Ovary (tissue), 7 donors: ENCODE measurements at regions not wholly inside any gene's neighbourhood (a gene's known extent, or its start where the extent isn't known, plus 50 kb on each side); places are given as distances from the start of the nearest gene placed in this dataset.

Experiments used
- DNase-seq, 5 donors: peaks; one replicate each; pipeline ENCODE4 v3.0.0-alpha.2; 2019 to 2020
- H3K27ac ChIP-seq, 2 donors: fragments of 200-600 bp; one replicate each; pipeline versions ENCODE4 v1.5.1 to v1.8.0; 2019 to 2022
- H3K27me3 ChIP-seq: fragments of 200-600 bp; one replicate; pipeline ENCODE4 v1.8.0; 2022
- H3K36me3 ChIP-seq: fragments of 200-600 bp; sonication (generic); one replicate; pipeline ENCODE4 v1.5.1; 2019
- H3K4me1 ChIP-seq: one replicate; pipeline ENCODE4 v1.8.1; 2013; ENCODE audit warnings: mild to moderate bottlenecking, moderate library complexity; ENCODE audit not compliant: insufficient read depth
- H3K4me3 ChIP-seq: fragments of 200-600 bp; sonication (generic); one replicate; pipeline ENCODE4 v1.5.1; 2017
- H3K9me3 ChIP-seq, 2 donors: fragments of 200-600 bp in 1 of 2; sonication (generic) in 1 of 2; one replicate each; pipeline versions ENCODE4 v1.5.1 to v1.8.1; 2013 to 2019; ENCODE audit warnings: mild to moderate bottlenecking in 1 of 2, moderate library complexity in 1 of 2
- CTCF ChIP-seq, 3 donors: fragments of 450-650 bp in 2 of 3; fragments of 200-600 bp in 1 of 3; IDR thresholded peaks; one replicate each; pipeline versions ENCODE4 v1.5.1 to v1.8.0; 2016 to 2022; ENCODE audit warnings: antibody characterized with exemption in 3 of 3, mild to moderate bottlenecking in 1 of 3
- EP300 ChIP-seq: sonication (generic); formaldehyde crosslinking; IDR thresholded peaks from one replicate; pipeline ENCODE4 v1.6.1; 2017; ENCODE audit warnings: antibody characterized with exemption
- POLR2A ChIP-seq: fragments of 450-650 bp; IDR thresholded peaks from one replicate; pipeline ENCODE4 v1.6.1; 2017; ENCODE audit warnings: antibody characterized with exemption, mild to moderate bottlenecking, moderate library complexity
- WGBS, 3 donors: extraction: QIAGEN DNeasy Blood & Tissue Kit in 1 of 3; methylation state at CpG; one replicate each; pipeline versions ENCODE4 v1.1.5 to v1.1.7; 2013 to 2017; 5-methylcytosine and 5-hydroxymethylcytosine counted together
- intact Hi-C, 4 donors: fragments of 100-400 bp; cut with DNase I; formaldehyde crosslinking; loops; one replicate each; pipeline versions ENCODE4 v1.11.0 to v1.15.1; 2022 to 2023
- donor health status: DM: no; HTN: no; CAD: no; lungs with moderate emphysema.
- donor health status: DM: no; HTN: no; CAD: no.
- donor health status: Bipolar disorder and iron deficiency.
- donor health status: DM: no; HTN: no; CAD: no.
- donor health status: DM: yes; HTN: yes; CAD: no.

- H3K27ac ChIP-seq, result no peak overlapping the region
- intact Hi-C loops, result no loop called here
- TF ChIP-seq CTCF (IDR thresholded peaks at IDR 0.05), result no peak
- TF ChIP-seq EP300, result no peak
- no peak for TF ChIP-seq POLR2A
- no peaks in the 10 kb centered on the region for H3K36me3 ChIP-seq
- no peaks in the 10 kb centered on the region for H3K9me3 ChIP-seq
- no peak for DNase-seq
- no peaks in the 10 kb centered on the region for H3K27me3 ChIP-seq
- no peak overlapping the region for H3K4me3 ChIP-seq
- no peaks in the 10 kb centered on the region for H3K4me1 ChIP-seq
- WGBS, 3 donors, result 83% methylated on average over 9 of the region's 9 CpGs
These were observed 453.8 kb downstream of the TAF11L14 start for GRCh38 chr5:18088020-18088579.

- intact Hi-C loops, result no loop called here
- Histone ChIP-seq H3K4me3 (no peak overlapping the region), H3K27ac (no peak overlapping the region), H3K9me3 (no peaks in the 10 kb centered on the region), H3K27me3 (no peaks in the 10 kb centered on the region), H3K4me1 (no peaks in the 10 kb centered on the region), H3K36me3 (no peaks in the 10 kb centered on the region)
- no peak for TF ChIP-seq POLR2A
- no peak for TF ChIP-seq EP300
- TF ChIP-seq CTCF (IDR thresholded peaks at IDR 0.05), result no peak
- 72 to 86% (median 82%) methylated on average over 2 of the region's 2 CpGs for WGBS, 3 donors
- DNase-seq, result no peak
These were observed 455.9 kb downstream of the TAF11L14 start for GRCh38 chr5:18090177-18090576.

GRCh38 chr5:18091142-18091541 lies 456.9 kb downstream of the TAF11L14 start:
- no peaks in the 10 kb centered on the region for H3K27me3 ChIP-seq
- intact Hi-C loops, result no loop called here
- no peaks in the 10 kb centered on the region for H3K9me3 ChIP-seq
- H3K4me3 ChIP-seq, result no peak overlapping the region
- no peaks in the 10 kb centered on the region for H3K36me3 ChIP-seq
- 5 to 12% (median 8%) methylated on average over 2 of the region's 2 CpGs for WGBS, 3 donors
- no peak overlapping the region for H3K27ac ChIP-seq
- DNase-seq, result no peak
- TF ChIP-seq CTCF (IDR thresholded peaks at IDR 0.05) (no peak), POLR2A (no peak), EP300 (no peak)
- H3K4me1 ChIP-seq, result no peaks in the 10 kb centered on the region

GRCh38 chr5:18091758-18092157 lies 457.5 kb downstream of the TAF11L14 start:
- TF ChIP-seq EP300 (no peak), CTCF (IDR thresholded peaks at IDR 0.05) (no peak), POLR2A (no peak)
- Histone ChIP-seq H3K4me3 (no peak overlapping the region), H3K9me3 (no peaks in the 10 kb centered on the region), H3K4me1 (no peaks in the 10 kb centered on the region), H3K27me3 (no peaks in the 10 kb centered on the region), H3K27ac (no peak overlapping the region), H3K36me3 (no peaks in the 10 kb centered on the region)
- no peak for DNase-seq
- intact Hi-C loops, result no loop called here
- WGBS, 3 donors, result 59 to 72% (median 60%) methylated on average over 2 of the region's 2 CpGs
